COLO668 (cell line): ENCODE measurements at regions not wholly inside any gene's neighbourhood (a gene's known extent, or its start where the extent isn't known, plus 50 kb on each side); places are given as distances from the start of the nearest gene placed in this dataset.
"Not testable (repeated sequence)": the region's sequence is repeated elsewhere in the genome, so short reads cannot be mapped to it uniquely, and the experiment has no call there.

Experiments used
- DNase-seq: peaks from one replicate; lab custom pipeline; 2025; ENCODE audit not compliant: unreplicated experiment; lab: John Stamatoyannopoulos, UW

DNA sequence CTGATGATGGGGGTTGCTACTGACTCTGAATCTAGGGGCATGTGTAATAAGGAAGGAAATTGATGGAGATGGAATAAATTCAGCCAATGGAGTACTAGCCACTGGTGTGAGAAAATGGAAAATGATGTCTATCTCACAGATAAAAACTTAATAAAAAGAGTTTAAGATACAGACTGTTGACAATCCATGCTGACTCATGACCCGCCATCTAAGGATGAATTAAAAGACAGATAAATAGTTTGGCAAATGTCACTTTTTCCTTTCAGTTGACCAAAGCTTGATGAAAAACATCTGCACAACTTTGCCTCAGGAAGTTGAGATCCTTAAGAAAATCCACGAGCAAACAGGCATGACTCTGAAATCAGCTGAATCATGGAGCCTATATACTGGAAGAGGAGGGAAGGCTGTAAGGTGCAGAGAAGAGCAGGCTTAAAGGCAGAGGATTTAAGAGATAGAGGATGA lies 82.6 kb upstream of the BMP5 start:
- no peak for DNase-seq

DNA sequence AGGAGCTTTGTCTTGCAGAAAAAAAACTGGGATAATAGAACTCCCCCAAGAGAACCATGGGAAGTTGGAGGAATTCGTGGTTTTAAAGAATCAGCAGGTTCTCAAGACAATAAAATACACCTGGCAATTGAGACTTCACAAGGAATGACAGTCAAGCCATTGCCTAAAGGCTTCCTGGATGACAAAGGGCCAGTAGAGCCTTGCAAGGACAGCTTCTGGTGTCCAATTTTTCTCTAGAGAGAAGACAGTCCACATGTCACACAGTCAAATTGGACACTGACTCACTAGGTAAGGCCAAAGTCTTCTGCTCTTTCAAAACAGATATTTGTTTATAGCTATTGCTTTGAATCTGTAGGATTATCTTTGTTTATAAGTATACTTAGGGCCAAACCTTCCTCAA lies 80.3 kb upstream of the BMP5 start:
- no peak for DNase-seq

DNA sequence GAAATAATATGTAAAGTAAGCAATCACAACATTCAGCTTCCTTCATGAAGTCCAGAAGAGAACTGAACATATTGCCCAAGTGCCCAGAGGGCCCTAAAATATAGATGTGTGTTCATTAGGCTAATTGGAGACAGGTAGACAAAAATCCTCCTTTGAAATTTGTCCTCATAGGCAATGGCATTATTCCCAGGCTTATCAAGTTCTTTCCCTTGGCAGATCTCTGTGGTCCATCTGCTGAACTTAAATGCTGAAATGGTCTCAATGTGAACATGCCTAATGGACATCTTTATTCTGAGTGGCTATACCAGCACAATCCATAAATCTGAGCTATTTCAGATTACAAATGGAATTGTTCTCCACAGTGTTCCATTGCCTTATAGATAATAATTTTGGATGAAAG lies 79.0 kb upstream of the BMP5 start:
- DNase-seq: no peak

GRCh38 chr6:55953335-55953734 lies 77.9 kb upstream of the BMP5 start:
- DNase-seq: no peak

GRCh38 chr6:55950071-55950814 lies 74.9 kb upstream of the BMP5 start:
- DNase-seq: no peak

GRCh38 chr6:55943329-55943728 lies 67.9 kb upstream of the BMP5 start:
- no peak for DNase-seq

DNA sequence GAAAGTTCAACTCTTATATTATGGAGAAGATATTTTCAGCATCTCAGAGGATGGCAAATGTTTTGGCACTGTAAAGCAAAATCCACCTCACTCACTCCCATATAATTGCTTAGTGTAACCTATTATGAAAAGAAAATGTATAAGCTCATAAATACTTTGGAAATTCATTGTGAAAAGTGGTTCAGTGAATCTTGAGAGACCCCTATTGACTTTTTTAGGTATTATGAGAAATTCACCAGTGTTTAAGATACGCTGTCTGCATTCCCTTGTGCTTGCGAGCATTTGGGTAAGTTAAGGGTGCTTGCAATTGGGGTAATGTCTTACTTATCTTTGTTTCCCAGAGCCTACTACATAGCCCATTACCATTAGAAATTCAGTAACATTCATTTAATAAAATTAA lies 66.3 kb upstream of the BMP5 start:
- DNase-seq: no peak

DNA sequence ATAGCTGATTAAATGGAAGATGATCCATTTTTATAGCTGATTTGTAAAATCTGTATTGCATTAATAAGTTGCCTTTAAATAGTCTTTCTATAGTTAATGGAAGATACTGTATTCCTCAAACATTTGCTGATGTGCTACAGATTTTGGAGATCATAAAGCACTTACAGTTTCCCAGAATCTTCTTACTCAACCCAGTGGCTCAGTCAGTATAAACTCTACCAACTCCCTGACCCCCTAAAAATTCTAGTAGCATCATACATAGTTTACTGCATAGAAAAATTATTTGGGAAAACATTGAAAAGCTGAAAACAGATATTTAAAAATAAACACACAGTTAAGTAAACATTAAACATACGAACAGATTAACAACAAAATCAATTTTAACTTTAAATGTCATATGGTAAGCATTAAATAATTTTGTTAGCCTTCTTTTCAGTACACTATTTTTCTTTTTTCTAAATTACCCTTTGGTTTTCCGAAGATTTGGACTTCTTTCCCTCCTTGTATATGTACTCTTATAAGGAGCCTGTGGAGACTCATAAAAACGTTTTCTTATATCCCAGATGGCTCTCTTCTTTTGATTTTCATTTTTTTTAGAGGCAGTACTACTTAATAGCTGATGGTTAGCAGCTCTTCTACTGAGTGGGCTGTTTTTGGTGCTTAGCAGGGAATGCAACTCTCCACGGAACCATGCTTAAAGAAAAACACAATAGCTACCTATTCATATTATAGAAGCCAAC lies 62.7 kb upstream of the BMP5 start:
- DNase-seq: no peak

DNA sequence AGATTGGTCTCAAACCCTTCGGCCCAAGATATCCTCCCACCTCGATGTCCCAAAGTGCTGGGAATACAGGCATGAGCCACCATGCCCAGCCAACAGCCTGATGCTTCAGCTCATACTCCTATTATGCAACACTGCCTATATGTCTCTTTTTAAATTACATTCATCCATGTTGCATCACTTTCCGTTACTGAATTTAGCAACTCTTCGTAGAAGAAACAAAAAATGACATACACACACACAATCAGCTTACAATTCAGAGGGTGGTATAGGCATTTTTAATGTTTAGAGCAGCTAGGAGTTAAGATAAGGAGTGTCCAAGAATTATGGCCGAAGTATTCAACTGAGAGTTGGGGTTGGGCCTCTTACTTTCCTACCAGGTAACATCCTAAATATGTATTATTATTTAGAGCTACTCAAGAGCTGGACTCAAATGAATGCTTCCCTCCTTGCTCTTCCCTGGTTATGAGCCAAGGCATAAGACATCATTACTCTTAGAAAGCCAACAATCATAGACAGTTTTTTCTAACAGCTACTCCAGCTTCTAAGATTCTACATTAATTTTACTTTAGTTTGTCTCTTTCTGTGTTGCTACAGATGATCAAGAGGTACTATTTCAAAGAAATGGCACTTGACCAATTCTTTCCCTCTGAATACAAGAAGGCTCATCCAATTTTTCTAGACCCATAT lies 62.0 kb upstream of the BMP5 start:
- no peak for DNase-seq

GRCh38 chr6:55931101-55931500 lies 55.7 kb upstream of the BMP5 start:
- DNase-seq: no peak

GRCh38 chr6:55927713-55928112 lies 52.3 kb upstream of the BMP5 start:
- not testable (repeated sequence) for DNase-seq

DNA sequence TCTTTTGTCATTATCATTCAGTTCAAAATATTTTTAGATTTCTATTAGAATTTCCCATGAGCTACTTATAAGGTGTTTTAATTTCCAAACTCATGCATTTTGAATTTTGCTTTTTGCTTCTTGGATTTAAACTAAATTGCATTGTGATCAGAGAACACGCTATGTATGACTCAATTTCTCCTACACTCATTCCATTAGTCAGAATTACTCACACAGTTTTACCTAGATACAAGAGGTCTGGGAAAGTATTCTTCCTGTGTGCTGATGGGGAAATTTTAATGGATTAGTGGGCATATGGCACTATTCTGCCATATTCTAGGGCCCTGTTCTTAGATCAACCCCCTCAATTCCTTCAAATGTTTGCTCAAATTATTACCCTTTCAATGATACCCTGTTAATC lies 49.9 kb upstream of the BMP5 start:
- DNase-seq: no peak
